ENCODE measurements at regions not wholly inside any gene's neighbourhood (a gene's known extent, or its start where the extent isn't known, plus 50 kb on each side); places are given as distances from the start of the nearest gene placed in this dataset.

DNA sequence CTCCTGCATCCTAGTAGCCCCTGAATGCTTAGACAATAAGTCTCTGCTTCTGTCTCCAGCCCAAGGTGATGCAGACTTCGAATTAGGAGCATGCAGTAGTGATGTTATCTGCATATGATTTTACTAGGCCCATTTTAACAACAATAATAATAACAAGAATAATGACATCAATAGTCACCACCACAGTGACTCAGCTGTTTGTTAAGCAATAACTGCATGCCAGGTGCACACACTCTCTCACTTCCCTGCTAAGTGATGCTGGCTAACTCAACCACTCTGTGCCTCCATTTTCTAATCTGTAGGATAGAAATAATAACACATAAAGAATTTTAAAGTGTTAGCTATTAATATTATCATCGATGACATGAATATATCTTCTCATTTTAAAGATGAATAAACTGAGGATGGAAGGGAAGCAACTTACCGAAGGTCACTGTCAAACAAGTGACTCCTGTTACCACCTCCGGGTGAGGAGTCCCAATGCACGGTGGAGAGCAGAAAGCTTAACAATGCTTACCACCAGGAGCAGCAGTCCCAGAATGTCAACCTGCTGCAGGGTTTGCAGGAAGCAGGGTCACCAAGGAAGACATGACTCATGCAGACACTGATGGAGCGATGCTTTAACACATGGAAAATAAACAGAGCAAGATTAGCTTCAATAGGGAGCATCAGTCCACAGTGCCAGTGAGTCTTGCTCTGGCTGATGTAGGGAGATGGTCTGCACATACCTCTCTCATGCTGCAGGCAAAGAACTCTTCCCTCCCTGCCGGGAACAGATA lies 290.2 kb downstream of the SPATA17 start:
- no peak for DNase-seq
- intact Hi-C loops (cut with DNase I) = no loop called here

GRCh38 chr1:217924924-217925323 lies 293.8 kb downstream of the SPATA17 start:
- intact Hi-C loops (cut with DNase I) = no loop called here
- peak in 21 of 42 donors; percentile 5 to 62 (median 18) for DNase-seq

DNA sequence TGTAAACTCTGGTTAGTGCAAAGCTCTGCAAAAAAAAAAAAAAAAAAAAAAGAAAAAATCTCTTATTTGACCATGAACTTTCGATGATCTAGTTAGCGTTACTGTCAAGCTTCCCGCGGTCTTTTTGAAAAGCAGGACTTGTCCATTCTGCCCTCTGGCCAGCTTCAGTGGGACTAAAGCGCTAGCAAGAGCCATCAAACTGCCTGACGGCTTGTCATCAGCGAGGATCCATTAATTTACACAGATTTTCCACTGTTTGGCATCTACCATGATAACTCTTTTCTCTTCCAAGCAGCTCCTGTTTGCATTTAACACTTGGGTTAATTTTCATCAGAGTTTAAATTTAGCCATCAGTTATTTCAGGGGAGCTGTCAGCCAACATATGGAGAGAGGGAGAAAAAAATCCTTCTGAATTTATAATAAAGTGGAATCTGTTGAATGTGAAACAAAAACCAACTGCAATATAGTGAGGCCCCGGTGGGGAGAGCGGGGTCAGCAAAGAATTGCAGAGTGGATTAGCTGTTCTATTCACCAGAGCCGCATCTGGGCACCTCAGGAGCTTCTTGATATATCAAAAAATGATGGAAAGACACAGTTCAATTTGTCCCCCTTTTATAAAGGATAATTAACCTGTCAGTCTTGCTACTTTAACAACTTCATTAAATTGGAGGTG lies 298.2 kb downstream of the SPATA17 start:
- DNase-seq = no peak
- intact Hi-C loops (cut with DNase I) = no loop called here

- no peak for DNase-seq
- intact Hi-C loops (cut with DNase I) = no loop called here
These were observed 312.2 kb downstream of the SPATA17 start for GRCh38 chr1:217943361-217943760.

DNA sequence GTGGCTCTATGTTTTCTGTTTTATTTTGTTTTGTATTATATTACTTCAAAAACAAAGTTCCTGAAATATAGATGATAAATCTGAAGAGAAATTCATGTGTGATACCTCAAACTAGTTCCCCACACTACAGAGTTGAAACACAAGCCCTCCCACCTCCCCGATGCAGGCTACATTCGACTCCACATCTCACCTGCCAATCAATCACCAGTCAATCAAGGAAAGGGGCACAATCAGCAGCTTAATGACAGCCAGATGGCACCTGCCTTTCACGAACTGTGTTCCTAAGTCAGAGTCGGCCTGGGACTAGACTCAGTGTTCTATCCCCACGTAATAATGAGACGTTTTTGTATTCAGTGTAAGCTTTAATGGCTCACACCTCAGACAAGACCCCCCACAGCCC lies 313.4 kb downstream of the SPATA17 start:
- intact Hi-C loops (cut with DNase I) = no loop called here
- no peak for DNase-seq

- DNase-seq = no peak
- intact Hi-C loops (cut with DNase I) = no loop called here
These were observed 315.4 kb downstream of the SPATA17 start for GRCh38 chr1:217946511-217946910.

DNA sequence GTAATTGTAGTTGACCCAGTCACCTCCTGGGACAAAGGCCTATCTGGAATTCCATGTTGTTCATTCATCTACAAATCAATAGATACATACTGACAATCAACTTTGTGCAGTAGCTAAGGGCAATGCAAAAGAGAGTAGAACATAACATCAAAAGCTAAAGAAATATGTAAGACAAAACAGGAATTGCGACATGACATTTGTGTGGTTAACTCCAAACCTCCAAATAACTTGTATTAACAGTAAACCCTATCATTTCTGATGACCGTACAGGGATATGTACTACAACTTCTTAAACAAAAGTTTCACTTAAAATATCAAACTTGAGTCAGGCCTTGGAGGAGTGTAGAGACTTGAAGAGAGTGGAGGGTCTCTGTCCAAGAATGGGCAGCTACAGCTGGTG lies 317.6 kb downstream of the SPATA17 start:
- intact Hi-C loops (cut with DNase I) = no loop called here
- DNase-seq = no peak

GRCh38 chr1:217953330-217953729 lies 322.2 kb downstream of the SPATA17 start:
- DNase-seq = no peak
- intact Hi-C loops (cut with DNase I) = no loop called here

GRCh38 chr1:217953922-217954321 lies 322.8 kb downstream of the SPATA17 start:
- DNase-seq = peak in 7 of 42 donors; percentile 7 to 54 (median 30)

GRCh38 chr1:217955723-217956122 lies 324.6 kb downstream of the SPATA17 start:
- no peak for DNase-seq
- intact Hi-C loops (cut with DNase I) = no loop called here

More at GRCh38 chr1:217953922-217954321, 322.8 kb downstream of the SPATA17 start:
- intact Hi-C loops (cut with DNase I) = no loop called here

DNA sequence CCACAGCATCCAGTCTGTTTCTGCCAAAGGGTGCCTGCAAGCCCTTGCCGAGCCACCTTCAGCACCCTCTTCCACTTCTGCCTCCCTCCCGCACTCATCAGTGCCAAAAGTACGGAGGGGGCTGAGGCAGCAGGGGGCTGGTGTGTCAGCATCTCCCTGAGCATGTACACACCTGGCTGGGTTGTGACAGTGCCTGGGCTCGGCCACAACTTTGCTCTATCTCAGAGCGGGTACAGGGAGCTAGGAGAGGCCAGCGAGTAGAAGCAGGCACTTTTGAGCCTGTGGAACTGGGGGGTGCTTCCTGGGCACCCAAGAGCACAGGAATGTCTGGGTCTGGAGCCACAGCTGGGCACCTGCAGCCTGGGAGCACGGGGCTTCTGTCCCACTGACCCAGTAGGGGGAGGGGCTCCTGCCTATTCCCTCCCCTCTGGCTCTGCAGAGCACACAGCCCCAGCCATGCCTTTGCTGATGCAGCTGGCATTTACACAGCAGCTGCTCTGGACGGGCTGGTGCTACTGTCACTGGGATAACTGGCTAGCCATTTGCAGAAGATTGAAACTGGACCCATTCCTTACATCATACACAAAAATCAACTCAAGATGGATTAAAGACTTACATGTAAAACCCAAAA lies 319.8 kb upstream of the RRP15 start:
- no peak for DNase-seq
- intact Hi-C loops (cut with DNase I) = no loop called here

DNA sequence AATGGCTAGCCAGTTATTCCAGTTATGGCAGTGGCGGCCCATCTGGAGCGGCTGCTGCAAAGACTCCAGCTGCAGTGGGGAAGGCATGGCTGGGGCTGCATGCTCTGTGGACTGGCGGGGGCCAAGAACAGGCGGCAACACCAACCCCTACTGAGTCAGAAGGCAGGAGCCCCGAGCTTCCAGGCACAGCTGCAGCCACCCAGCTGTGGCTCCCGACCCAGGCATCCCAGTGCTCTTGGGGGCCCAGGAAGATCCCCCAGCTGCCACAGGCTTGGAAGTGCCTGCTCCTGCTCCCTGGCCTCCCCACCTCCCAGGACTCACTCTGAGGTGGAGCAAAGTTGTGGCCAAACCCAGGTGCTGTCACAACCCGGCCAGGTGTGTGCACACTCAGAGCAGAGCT lies 317.0 kb upstream of the RRP15 start:
- intact Hi-C loops (cut with DNase I) = no loop called here
- DNase-seq = no peak

GRCh38 chr1:217969428-217969827 lies 315.7 kb upstream of the RRP15 start:
- intact Hi-C loops (cut with DNase I) = no loop called here
- DNase-seq = no peak

GRCh38 chr1:217977943-217978342 lies 307.1 kb upstream of the RRP15 start:
- intact Hi-C loops (cut with DNase I) = no loop called here
- DNase-seq = no peak

GRCh38 chr1:217981430-217981829 lies 303.7 kb upstream of the RRP15 start:
- DNase-seq = no peak
- intact Hi-C loops (cut with DNase I) = no loop called here

DNA sequence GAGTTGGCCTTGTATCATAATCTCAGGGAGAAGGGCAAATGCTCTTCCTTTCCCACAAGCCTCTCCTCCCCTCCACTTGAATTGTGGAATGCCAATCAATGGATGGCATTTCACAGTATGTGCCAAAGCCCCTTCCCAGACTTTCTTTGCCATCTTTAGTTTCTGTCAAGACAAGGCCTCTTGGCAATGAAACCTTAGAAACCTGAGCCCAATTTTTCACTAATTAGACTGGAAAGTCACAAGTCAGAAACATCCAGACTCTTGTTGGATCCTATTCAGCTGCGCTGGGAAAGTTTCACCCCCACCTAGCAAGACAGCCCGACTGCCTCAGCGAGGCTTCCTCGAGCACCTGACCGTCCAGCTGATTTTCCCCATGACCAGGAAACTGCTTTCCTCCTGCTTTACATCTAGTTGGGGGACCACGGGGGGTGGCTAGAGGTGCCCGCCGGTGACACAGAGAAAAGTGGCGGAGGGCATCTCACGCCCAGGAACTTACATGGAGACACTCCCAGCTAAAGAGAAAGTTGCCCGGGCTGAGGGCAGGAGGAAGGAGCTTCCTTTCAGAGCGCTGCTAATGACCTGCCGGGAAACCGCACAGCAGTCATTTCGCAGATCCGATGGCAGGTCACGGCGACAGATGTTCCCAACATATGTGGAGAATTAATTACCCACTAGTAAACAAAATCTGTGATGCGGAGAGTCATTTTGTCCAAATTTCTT lies 302.6 kb upstream of the RRP15 start:
- intact Hi-C loops (cut with DNase I) = no loop called here

DNA sequence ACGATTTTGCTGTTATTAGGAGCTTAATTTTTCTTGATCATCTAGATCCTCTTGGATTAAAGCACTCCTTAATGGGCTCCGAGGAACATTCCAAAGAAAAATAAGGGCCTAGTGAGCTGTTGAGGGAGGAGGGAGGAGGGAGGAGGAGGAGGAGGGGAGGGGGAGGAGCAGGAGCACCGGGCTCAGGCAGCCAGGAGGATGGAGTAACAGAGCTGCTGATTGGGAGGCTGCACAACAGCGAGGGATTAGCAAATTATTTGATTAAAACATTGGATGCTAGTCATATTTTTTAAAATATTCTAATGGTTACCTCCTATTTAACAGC lies 302.1 kb upstream of the RRP15 start:
- intact Hi-C loops (cut with DNase I) = no loop called here
- DNase-seq = peak in 9 of 42 donors; percentile 11 to 54 (median 25)

More for the DNA sequence above, 302.6 kb upstream of the RRP15 start:
- no peak for DNase-seq

DNA sequence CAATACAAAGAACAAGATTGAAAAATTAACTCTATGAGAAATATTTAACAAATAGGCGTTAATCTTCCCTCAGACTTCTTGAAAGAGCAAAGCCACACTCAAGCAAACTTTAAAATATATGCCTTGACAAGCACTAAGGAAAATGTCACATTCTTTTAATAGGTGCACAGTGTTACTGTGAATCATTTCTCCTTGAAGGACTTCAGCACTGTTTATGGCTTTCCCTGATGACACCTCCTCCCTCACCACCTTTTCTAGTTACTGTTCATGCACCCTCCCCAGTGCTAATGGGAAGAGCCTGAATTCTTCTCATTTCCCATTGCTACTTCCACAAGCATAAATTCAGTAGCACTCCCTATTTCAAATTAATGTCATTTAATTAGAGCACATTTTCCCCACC lies 299.5 kb upstream of the RRP15 start:
- intact Hi-C loops (cut with DNase I) = no loop called here
- no peak for DNase-seq

- intact Hi-C loops (cut with DNase I) = no loop called here
- no peak for DNase-seq
These were observed 295.6 kb upstream of the RRP15 start for GRCh38 chr1:217989510-217989909.

- intact Hi-C loops (cut with DNase I) = no loop called here
- DNase-seq = no peak
These were observed 291.7 kb upstream of the RRP15 start for GRCh38 chr1:217993439-217993838.
